Hematopoietic multipotent progenitor cell treated with erythropoietin and hydrocortisone succinate and interleukin-3 and kit ligand, for 6 days (in vitro differentiated cells): ENCODE measurements at regions not wholly inside any gene's neighbourhood (a gene's known extent, or its start where the extent isn't known, plus 50 kb on each side); places are given as distances from the start of the nearest gene placed in this dataset.
A peak's percentile ranks its signal among the peaks of the same experiment; 100 is the strongest.
"Not testable (repeated sequence)": the region's sequence is repeated elsewhere in the genome, so short reads cannot be mapped to it uniquely, and the experiment has no call there.

Experiments
- DNase-seq: peaks from one replicate; pipeline ENCODE4 v3.0.0-alpha.2; 2015

DNA sequence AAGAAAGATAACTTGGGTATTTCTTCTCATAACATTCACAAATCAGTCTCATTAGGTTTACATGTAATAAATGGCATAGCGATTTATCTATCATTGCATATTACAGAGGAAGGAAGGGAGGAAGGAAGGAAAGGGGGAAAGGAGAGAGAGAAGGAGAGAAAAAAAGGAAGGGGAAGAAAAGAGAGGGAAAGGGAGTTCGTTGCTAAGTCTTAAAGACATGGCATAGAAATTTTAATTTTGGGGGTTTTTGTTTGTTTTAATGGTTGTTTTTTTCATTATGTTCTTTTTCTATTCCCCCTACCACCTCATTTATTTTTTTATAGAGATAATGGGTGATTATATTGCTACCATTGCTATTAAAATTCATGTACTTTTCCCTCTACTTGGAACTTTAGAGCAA lies 604.3 kb downstream of the IPMK start:
- DNase-seq: no peak

DNA sequence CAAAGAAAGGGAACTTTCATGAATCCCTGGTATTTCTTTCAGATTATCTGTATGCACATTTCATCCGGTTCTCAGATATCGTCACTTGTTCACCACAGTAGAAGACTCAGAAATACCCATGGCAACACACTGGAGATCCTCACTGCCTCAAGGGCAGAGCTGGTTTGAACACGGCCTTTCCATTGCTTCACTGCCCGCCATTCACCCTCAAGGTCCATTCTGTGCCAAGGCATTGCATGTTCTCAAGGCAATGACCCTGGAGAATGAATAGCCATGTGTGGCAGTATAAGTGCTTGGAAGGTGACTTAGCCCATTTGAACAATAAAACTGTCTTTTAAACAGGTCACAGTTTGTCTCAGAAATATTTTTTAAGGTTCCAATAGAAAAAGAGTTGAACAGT lies 606.5 kb downstream of the IPMK start:
- DNase-seq: no peak

DNA sequence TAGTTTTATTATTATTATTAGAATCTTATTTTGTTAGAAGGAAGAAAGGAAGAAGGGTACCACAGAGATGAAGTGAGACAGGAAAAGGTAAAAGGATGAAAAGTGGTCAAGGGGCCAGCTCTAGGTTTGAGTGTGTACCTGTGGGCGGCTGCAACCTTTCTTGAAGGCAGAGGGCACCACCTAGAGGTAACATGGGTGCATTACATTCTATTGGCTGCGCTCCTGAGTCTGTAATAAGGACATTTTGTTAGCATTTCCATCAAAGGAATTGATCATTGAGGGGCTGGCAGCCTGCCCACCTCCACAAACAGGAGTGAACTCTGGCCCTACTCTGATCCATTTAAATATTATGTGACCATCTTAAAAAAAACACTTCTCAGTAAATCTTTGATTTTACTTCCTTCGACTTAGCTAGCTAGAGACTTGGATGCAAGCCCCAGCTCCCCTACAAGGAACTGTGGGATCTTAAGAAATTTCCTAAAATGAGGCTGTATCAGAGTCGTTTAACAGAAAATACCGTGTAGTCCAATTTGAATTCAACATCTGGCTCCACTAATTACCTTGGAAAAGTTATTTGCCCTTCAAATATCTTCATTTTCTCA lies 610.4 kb downstream of the IPMK start:
- peak; percentile 71 for DNase-seq

DNA sequence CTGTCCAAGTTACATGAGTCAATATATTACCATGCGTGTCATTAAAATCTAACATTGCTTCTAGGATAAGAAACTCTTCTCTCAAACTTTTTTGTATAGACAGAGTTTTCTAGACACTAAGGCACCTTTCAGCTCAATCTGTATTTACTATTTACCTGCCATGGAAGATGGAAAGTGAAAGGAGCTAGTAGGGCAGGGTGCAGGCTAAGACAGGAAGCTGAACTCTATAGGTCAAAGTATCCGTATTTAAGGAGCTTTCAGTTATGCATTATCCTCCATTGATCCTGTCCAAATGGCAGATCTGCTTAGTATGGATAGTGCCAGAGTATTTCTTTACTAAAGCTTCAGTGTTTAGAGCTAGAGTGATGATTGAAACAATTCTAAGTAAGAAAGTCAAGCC lies 612.8 kb downstream of the IPMK start:
- DNase-seq: no peak

DNA sequence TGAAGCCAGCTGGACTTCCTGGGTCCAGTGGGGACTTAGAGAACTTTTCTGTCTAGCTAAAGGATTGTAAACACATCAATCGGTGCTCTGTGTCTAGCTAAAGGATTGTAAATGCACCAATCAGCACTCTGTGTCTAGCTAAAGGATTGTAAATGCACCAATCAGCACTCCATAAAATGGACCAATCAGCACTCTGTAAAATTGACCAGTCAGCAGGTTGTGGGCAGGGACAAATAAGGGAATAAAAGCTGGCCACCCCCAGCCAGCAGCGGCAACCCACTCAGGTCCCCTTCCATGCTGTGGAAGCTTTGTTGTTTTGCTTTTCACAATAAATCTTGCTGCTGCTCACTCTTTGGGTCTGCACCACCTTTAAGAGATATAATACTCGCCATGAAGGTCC lies 622.6 kb downstream of the IPMK start:
- DNase-seq: not testable (repeated sequence)

DNA sequence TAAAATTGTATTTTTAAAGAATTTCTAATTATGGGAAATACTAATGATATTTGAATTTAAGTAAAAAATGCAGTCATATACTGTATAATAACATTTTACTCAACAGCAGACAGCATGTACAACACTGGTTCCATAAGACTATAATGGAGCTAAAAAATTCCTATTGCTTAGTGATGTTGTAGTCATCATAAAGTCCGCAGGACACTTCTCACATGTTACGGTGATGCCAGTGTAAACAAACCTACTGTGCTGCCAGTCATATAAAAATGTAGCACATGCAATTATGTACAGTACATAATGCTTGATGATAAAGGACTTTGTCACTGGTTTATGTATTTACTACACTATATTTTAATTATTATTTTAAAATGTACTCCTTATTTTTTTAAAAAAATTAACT lies 629.3 kb downstream of the IPMK start:
- DNase-seq: no peak

DNA sequence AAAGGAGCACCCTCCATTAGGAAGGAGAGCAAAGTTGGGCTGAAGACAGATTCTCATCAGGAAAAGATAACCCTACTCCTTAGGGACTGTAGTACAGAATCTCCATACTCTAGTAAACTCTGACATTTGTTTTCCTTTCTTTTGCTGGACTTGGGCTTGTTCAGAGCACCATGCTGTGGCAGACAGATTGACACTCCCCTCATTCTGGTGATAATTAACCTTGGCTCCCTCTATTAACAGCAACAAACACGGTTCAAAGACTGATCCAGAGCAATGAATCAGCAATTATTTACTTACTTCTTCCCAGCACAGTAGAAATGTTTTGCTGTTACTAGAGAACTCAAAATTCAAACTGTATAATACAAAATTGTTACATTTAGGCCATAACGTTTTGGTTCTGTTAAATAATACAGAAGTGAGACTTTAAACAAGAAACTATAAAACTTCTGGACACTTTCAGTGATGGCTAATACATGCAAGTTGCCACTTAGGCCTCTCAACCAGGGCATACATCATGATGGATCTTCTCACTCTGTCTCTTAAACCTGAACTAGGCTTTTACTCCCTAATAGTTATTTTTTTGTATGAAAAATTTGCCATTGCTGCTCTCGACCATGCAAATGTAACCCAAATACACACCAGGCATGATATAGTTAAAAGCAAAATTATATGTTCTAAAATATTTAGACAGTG lies 639.0 kb downstream of the IPMK start:
- DNase-seq: no peak

DNA sequence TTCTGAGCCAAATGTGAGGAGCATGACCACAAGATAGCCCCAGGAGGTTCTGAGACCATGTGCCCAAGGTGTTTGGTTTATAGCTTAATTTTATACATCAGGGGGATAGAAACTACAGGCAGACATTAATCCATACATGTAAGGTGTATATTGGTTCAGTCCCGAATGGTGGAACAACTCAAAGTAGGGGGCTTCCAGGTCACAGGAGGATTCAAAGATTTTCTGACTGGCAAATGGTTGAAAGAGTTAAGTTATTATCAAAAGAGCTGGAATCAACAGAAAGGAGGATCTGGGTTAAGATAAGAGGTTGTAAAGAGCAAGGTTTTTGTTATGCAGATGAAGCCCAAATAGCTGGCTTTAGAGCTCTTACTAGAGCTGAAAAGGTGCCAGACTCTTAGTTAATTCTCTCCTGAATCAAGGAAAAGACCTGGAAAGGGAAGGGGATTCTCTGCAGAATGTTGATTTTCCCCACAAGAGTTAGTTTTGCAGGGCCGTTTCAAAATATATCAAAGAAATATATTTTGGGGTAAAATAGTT lies 640.0 kb downstream of the IPMK start:
- no peak for DNase-seq

DNA sequence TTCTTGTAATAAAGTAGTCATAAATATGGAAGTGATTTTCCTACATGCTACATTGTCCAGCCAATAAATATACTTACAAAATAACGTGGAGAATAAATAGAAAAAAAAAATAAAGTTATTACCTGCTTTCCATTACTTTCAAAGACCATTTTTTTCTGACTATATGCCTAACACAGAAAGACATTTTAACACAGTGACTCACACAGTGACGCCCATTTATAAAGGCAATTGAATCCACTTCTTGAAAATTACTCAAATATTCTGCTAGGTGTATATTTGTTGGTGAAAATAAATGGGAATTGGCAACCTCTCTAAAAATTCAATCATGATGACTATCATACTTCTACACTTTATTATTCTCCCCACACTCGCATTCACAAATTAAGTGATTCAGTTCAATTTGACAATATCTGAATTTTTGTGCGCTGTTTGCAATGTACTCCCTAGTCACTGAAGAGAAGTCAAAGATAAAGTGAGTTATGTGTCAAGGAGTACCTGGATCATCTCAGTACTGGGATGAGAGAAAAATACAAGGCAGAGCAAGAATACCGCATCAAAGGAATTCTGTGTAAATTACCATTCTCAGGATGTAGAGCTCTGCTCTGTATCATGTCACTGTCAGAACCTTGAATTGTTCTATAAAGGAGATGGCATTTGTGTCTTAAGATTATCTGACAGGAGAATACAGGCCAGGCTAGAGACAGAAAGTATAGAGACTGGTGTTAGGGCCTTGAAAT lies 642.7 kb downstream of the IPMK start:
- DNase-seq: no peak

DNA sequence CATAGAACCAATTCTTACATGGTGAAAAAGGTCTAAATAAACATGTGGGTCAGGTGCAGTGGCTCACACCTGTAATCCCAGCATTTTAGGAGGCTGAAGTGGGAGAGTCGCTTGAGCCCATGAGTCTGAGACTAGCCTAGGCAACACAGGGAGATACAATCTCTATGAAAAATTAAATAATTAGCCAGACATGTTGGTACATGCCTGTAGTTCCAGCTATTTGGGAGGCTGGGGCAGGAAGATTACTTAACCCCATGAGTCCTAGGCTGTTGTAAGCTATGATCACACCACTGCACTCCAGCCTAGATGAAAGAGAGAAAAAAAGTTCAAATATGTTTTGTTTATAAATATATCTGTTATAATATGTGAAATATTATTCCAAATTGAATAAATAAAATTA lies 643.6 kb downstream of the IPMK start:
- DNase-seq: no peak

DNA sequence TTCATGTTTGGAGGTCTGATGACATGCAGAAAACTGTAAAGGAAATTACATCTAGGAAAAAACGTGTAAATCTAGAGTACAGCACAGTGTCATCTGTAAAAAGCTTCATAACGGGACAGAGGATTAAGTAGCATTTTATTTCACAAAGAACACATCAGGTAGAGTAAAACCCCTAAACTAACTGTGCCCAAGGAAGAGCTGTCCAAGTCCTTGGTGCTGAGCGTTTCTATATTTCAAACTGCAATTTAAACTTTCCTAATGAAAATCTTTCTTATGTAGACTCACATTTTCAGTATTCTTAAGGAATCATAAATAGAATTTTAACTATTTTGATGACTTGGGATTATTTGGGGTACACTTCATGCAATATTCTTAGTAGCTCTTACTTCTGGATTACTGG lies 646.2 kb downstream of the IPMK start:
- no peak for DNase-seq

DNA sequence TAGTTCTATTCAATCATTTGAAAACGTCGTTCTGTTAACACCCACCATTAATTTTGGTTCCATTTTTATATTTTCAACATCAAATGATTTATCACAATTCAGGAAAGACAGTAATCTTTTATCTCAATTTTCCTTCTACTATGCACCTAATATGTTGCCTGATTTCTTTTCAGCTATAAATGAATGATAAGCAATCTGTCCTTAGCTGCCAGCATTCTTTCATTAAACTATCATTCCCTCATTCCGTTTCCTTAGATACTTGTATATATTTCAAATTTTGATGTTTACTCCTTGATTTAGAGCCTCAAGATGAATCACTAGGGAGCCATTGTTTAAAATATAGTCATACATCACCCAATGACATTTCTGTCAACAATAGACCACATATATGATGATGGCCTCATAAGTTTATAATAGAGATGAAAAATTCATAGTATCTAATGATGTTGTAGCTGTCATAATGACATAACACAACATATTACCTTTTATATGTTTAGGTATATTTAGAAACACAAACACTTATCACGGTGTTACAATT lies 661.7 kb downstream of the IPMK start:
- no peak for DNase-seq

DNA sequence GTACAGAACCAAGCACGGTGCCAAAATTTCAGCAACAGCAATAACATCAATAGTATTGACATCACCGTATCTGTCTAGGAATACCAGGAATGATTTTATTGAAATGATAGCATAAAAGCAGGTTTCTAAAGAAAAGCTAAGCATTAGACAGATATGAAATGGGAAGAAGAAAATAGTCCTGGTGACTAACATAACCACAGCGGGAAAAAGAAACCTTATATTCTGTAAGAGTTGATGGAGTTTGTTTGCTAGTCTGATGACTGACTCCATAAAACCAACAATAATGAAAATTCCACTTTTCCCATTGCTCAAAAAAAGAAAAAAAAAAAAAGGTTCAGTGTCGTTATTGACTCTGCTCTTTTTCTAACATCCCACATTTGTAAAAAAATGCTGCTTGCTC lies 668.3 kb downstream of the IPMK start:
- no peak for DNase-seq

DNA sequence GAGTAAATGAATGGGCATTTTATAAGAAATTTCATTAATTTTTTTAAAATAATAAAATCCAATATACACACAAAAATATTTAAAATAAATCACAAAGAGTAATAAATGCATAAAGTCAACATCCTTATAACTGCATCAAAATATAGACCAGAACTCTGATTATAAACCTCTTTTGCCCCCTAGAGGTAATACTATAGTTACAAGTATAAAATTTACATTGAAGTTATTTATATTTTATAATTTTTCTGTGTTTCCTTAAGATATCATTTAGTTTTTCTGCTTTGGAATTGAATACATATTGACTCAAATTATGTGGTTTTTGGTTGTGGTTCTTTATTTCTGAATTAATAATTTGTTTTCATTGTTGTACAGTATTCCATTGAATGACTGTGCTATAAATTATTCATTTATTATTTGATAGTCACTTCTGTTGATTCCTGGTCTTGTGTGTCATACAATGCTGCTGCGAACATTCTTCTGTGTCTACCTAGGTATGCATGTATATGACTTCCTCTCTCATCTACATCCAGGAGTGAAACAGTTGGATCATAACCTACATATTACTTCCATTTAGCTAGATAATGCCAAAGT lies 673.6 kb downstream of the IPMK start:
- peak; percentile 13 for DNase-seq

DNA sequence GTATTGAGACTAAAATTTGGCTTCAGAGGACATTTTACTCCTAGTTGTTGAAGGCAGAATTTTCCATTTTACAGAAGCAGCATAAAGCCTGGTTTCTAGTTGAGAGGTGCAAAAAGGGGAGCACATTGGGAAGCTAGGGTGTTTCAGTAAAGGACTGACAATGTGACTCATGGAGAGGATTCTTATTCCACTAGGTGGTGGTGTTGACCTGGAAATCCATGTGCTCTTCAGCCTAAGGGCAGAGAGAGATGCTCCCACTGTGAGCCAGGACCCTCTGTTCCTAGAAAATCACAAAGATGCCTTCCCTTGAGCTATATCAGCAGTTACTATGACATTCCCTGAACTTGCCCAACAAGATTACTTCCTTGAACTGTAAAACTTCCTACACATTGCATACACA lies 687.8 kb downstream of the IPMK start:
- DNase-seq: peak; percentile 24

DNA sequence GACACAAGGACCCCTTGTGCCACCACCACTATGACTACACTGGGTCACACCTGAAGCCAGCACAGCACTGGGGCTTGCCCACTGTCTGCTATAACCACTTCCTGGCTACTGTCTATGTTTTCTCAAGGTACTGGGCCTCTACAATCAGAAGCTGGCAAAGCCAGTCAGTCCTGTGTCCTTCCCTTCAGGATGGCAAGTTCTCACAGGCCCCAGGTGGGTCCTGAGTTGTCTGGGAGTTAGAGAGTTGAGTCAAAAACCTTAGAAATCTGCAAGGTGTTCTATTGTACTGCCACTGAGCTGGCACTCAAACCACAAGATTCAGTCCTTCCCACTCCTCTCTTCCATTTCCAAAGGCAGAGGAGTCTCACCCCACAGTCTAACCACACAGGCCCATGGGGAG lies 705.5 kb downstream of the IPMK start:
- DNase-seq: no peak

DNA sequence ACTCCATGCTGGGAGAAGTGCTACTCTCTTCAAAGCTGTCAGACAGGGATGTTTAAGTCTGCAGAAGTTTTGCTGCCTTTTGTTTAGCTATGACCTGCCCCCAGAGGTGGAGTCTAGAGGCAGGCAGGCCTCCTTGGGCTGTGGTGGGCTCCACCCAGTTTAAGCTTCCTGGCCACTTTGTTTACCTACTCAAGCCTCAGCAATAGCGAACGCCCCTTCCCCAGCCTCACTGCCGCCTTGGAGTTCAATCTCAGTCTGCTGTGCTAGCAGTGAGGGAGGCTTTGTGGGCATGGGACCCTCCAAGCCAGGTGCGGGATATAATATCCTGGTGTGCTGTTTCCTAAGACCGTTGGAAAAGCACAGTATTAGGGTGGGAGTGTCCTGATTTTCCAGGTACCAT lies 715.9 kb downstream of the IPMK start:
- not testable (repeated sequence) for DNase-seq

DNA sequence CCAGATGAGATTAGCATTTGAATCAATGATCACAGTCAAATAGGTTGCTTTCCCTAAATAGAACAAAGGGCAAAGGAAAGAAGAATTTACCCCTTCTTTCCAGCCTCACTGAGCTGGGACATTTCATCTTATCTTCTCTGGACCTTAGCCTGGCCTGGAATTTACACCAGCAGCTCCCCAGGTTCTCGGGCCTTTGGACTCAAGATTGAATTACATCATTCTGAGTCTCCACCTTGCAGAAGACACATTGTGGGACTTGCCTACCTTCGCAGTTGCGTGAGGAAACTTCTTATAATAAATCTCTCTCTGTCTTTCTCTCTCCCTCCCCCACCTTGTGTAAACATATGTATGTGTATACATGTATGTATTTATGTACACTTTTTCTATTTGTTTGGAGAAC lies 732.4 kb downstream of the IPMK start:
- no peak for DNase-seq

DNA sequence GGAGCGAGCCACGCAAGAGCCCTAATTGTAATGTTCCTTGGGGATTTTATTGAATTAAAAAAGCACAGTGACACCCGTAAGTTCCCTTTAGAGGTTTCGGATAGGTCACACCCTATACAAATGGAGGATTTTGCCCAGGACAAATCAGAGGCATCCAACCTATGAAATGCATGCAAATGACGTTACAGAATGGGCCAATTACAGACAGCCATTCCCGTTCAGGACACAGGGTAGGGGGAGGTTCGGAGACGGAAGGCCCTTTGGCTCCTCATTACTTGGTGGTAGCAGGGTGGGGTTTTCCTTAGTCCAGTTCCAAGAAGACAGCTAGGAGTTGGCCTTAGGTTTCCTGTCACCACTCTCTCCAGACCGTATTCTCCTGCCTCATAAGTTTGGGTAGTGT lies 754.1 kb downstream of the IPMK start:
- DNase-seq: no peak

DNA sequence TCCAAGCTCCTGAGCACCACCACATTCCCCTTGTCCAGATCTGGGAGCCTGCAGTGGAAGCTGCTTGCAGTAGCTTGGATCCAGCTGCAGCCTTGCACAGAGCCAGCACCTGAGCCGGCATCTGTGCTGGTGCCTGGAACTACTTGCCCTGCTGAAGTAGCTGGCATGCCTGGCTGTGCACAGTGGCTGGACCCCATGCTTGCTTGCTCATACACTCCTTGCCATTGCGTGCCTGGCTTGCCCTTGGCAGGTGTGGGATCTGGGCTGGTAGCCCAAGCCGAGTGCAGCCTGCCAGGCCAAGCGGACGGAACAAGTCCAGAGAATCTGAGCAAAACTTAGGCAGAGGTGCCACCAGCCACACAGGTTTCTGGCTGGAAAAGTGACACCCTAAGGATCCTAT lies 759.9 kb downstream of the IPMK start:
- no peak for DNase-seq

DNA sequence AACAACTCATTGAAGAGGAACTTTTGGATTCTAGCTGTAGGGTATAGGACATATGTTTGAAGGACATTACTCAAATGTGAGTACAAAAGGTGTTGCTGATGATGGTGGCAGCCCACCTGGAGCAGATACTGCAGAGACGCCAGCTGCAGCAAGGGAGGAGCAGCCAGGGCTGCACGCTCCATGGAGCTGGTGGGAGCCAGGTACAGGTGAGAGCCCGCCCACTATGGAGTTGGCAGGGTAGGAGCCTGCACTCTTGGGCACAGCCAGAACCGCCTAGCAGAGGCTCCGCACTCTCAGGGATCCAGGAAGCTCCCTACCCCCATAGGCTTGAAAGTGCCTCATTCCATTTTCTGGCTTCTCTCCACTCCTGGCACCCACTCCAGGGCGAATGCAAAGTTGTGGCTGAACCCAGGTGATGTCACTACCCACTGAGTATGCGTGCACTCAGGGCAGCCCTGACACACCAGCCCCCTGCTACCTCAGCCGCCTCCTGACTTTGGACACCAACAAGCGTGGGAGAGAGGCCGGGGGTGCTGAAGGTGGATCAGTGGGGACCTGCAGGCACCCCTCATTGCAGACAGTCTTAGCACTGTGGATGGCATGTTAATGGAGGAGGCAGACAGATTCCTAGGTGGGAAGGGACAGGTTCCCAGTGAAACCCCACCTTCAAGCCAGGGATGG lies 761.1 kb downstream of the IPMK start:
- DNase-seq: no peak

DNA sequence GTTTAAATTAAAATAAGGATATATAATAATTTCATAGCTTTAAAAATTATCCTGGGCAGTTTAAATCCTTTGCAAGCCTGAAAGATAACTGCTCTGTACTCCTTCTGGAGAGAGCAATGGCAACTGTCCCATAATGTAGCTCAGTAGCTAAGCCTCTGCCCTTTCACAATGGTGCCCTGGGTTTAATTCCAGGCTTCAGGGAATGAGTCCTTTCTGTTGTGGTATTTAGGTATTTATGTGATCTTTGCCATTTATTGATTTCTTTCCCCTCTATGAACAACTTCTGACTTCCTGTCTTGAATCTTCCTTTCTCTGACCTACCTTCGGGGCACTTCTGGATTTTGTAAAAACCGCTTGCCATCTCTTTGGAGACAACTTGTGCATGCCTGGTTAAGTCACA lies 773.2 kb downstream of the IPMK start:
- DNase-seq: no peak

DNA sequence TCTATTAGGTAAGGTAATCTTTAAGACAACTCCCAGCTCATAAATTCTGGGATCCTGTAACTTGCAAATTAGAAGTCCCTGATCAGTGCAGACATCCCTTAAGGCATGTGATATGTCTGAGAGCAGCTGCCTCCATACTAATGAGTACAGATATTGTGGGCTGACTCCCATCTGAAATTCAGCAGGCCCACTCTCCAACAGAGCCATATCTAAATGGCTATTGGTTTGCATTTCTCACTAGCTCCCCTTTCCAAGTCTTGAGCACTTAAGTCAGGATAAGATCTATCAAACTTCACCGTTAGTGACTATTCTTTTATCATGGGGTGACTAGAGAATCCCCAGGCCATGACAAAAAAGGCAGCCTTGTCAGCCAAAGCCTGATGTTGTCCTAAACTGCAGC lies 785.4 kb downstream of the IPMK start:
- DNase-seq: no peak
